ENCODE measurements at regions not wholly inside any gene's neighbourhood (a gene's known extent, or its start where the extent isn't known, plus 50 kb on each side); places are given as distances from the start of the nearest gene placed in this dataset.
"Not testable (repeated sequence)": the region's sequence is repeated elsewhere in the genome, so short reads cannot be mapped to it uniquely, and the experiment has no call there.

GRCh38 chr4:67332627-67333026 lies 212.7 kb downstream of the CENPC start:
- DNase-seq (ENCODE audit: low read depth in 2 of 2) = no peak

DNA sequence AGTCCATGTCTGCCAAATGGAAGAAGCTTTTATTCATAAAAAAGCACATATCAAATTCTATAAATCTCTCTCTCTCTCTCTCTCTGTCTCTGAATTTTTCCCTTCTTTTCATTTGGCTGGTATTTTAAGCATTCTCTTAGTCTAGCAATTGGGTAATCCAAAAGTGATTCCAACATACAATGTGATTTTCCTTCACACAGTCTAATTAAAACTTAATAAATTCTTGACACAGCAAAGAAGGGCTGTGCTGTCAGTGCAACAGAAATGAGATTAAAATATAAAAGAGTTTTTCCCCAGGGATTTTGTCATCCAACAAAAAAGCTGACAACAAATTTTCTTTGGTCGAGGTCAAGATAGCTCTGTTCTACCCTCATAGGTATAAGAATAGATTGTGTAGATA lies 216.9 kb downstream of the CENPC start:
- no peak for DNase-seq (ENCODE audit: low read depth in 2 of 2)

- no peak for DNase-seq (ENCODE audit: low read depth in 2 of 2)
Measured at GRCh38 chr4:67328018-67328278, 217.4 kb downstream of the CENPC start.

DNA sequence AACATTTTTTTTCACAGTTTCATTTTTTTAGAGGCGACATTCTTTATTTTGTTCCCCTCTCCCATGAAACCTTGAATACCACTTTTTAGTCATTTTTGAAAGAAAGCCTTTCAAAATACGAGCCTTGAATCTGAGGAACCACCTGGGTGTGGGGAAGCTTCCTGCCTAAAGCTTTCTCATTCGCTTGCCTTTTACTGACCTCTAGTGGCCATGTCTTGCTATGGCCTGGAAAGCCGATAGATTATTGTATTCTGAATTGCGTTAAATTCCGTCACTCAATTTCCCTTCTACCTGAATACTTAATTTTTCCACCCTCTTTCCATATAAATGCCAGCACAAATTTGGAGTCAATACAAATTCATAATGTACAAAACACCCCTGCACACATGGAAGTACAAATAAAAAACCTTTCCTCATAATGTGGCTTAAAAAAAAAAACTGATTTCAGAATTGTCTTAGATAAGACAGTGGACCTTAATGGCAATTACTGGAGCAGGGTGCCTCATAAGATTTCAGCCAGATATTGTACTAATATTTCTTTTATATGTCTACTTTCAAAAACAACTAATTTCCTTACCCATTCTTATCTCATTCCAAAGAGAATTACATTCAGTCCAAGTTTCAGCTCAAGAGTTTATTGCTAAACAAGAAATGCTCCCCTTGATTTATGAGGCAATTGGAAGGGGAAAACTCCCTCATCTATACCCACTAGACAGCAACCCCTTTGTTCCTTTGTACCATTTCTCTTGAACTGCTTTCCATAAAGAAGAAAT lies 217.9 kb downstream of the CENPC start:
- peak; percentile 28 to 34 for DNase-seq (ENCODE audit: low read depth in 2 of 2)

GRCh38 chr4:67325791-67326190 lies 219.5 kb downstream of the CENPC start:
- no peak for DNase-seq (ENCODE audit: low read depth in 2 of 2)

- DNase-seq (ENCODE audit: low read depth in 2 of 2) = no peak
Measured at GRCh38 chr4:67320645-67321044, 224.7 kb downstream of the CENPC start.

DNA sequence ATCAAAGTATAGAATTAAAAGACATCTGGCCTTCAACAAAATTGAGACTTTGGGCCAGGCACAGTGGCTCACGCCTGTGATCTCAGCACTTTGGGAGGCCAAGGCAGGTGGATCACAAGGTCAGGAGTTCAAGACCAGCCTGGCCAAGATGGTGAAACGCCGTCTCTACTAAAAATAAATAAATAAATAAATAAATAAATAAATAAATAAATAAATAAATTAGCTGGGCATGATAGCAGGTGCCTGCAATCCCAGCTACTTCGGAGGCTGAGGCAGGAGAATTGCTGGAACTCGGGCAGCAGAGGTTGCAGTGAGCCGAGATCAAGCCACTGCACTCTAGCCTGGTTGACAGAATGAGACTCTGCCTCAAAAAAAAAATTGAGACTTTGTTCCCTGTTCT lies 225.7 kb downstream of the CENPC start:
- DNase-seq (ENCODE audit: low read depth in 2 of 2) = not testable (repeated sequence)

GRCh38 chr4:67300497-67301185 lies 244.7 kb downstream of the CENPC start:
- not testable (repeated sequence) for DNase-seq (ENCODE audit: low read depth in 2 of 2)

GRCh38 chr4:67292636-67293035 lies 252.7 kb downstream of the CENPC start:
- no peak for DNase-seq (ENCODE audit: low read depth in 2 of 2)

GRCh38 chr4:67292045-67292444 lies 253.3 kb downstream of the CENPC start:
- no peak for DNase-seq (ENCODE audit: low read depth in 2 of 2)

DNA sequence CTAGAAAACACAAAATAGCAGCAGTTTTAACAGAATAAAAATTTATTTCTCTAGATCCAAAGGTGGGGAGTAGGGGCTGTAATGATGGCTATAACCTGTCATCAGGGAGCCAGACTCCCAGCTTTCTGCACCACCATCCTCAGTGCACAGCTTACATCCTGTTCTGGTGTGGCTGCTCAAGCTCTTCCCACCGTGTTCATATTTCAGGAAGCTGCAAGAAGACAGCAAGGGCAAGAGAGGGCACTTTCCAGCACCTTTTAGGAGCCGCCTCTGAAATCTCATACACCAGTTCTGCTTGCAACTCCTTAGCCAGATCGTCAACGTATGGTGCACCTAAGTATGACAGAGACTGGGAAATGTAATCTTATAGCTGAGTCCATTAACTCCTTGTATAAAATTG lies 253.7 kb downstream of the CENPC start:
- DNase-seq (ENCODE audit: low read depth in 2 of 2) = no peak

- DNase-seq (ENCODE audit: low read depth in 2 of 2) = peak; percentile 2 to 12
Measured at GRCh38 chr4:67288964-67289363, 256.3 kb downstream of the CENPC start.

DNA sequence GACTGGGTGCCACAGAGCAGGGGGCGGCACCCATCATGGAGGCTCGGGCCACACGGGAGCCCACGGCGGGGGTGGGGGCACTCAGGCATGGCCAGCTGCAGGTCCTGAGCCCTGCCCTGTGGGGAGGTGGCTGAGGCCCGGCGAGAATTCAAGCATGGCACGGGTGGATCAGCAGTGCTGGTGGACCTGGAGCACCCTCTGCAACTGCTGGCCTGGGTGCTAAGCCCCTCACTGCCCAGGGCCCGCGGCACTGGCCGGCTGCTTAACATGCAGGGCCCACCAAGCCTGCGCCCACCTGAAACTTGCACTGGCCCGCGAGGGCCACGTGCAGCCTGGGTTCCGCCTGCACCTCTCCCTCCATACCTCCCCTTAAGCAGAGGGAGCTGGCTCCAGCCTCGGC lies 258.6 kb downstream of the CENPC start:
- no peak for DNase-seq (ENCODE audit: low read depth in 2 of 2)

GRCh38 chr4:67282749-67283148 lies 262.6 kb downstream of the CENPC start:
- no peak for DNase-seq (ENCODE audit: low read depth in 2 of 2)

GRCh38 chr4:67275179-67275750 lies 270.0 kb downstream of the CENPC start:
- DNase-seq (ENCODE audit: low read depth in 2 of 2) = no peak

GRCh38 chr4:67274671-67275070 lies 270.6 kb downstream of the CENPC start:
- not testable (repeated sequence) for DNase-seq (ENCODE audit: low read depth in 2 of 2)

DNA sequence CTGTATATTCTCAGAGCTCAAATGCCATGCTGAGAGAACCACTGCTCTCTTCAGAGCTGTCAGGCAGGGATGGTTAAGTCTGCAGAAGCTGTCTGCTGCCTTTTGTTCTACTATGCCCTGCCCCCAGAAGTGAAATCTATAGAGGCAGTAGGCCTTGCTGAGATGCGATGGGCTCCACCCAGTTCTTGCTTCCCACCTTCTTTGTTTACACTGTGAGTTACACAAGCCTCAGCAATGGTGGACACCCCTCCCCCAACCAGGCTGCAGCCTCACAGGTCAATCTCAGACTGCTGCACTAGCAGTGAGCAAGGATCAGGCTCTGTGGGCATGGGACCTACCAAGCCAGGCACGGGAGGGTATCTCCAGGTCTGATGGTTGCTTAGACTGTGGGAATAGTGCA lies 271.6 kb downstream of the CENPC start:
- no peak for DNase-seq (ENCODE audit: low read depth in 2 of 2)

DNA sequence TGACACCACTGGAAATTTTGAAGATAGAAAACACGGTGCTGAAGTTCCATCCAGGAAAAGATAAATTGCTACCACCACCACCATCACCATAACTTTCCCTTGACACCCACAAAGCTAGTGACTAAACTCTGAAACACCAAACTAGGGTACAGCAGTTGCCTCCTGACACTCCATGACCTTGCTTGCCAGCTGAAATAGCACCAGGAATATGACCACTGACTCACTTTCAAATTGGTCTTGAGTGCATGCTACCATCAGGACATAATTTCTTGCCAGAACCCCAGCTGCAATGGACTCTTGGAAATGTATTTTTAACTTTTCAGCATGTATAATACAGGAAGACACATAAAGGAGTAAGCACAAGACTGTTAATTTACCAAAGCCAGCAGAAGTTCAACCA lies 283.3 kb downstream of the CENPC start:
- no peak for DNase-seq (ENCODE audit: low read depth in 2 of 2)

DNA sequence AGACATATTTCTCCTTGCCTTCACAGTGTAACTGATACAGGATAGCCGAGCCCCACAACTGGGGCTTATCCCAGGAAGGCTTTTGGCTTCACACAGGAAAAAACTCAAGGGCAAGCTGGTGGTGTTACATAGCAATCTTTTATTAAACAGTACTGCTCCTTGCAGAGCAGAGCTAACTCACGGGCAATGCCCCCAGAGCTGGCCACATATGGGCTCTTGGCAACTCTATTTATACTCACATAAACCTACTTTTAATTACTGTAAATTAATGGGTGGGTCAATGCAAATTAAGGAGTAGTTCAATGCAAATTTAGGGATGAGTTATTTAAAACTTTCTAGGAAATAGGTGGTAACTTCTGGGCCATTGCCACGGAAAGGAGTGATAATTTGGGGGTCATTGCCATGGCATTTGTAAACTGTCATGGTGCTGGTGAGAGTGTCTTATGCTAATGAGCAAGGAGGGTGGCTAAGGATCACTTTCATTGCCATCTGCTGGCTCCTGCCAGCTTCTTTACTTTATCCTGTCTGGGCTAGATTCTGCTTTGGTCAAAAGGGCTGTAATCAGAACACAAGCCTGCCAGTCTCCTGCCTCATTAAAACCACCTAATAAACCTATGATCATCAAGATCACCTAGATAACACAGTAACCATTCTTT lies 288.8 kb downstream of the CENPC start:
- no peak for DNase-seq (ENCODE audit: low read depth in 2 of 2)

- DNase-seq (ENCODE audit: low read depth in 2 of 2) = no peak
Measured at GRCh38 chr4:67250131-67250896, 295.0 kb downstream of the CENPC start.

DNA sequence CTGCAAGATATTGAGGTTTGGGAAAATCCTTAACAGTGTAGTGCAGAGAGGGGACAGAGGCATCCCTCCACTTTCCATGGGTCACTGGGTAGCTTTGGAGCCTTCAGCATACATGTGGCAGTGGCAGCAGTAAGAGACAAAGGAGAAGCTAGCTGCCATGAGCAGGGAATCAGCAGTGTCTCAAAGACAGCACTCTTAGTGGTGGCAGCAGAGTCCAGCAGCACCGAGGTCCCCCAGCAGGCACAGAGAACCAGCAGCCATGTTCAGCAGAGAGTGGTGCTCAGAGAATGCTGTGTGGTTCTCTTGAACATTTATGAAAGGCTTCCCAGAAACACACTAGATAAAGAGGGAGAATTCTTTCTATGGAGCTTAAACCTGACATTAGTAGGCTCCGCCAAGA lies 308.5 kb downstream of the CENPC start:
- DNase-seq (ENCODE audit: low read depth in 2 of 2) = no peak

DNA sequence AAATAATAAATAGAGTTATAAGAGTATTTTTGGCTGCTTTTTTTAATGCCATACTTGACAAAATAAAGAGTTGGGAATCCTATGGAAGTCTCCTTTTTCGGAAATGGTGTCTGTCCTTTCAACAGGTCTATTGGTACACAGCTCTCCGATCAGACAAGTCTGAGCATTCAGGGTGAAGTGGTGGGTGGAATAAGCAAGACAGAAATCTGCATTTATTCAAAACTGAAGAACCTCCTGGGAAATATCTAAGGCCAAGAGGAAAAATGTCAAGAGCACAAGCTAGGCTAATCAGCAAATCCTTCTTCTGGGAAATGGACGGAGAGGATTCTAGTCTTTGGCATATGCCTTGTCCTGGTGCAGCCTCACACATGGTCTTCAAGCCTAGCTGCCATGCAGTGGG lies 309.0 kb downstream of the CENPC start:
- no peak for DNase-seq (ENCODE audit: low read depth in 2 of 2)
